IPS DF 4.7 (cell line): ENCODE measurements at regions not wholly inside any gene's neighbourhood (a gene's known extent, or its start where the extent isn't known, plus 50 kb on each side); places are given as distances from the start of the nearest gene placed in this dataset.
"Not testable (repeated sequence)": the region's sequence is repeated elsewhere in the genome, so short reads cannot be mapped to it uniquely, and the experiment has no call there.

Experiments
- DNase-seq: peaks from one replicate; pipeline ENCODE4 v3.0.0-alpha.2; 2013; ENCODE audit warnings: low spot score; ENCODE audit errors: extremely low read depth

GRCh38 chr9:81030027-81030426 is 659.3 kb downstream of the TLE1 start:
- no peak for DNase-seq

- DNase-seq, result no peak
Measured at GRCh38 chr9:81028504-81028903, 660.8 kb downstream of the TLE1 start.

- no peak for DNase-seq
Measured at GRCh38 chr9:81022177-81022576, 667.2 kb downstream of the TLE1 start.

- not testable (repeated sequence) for DNase-seq
Measured at GRCh38 chr9:81014945-81015344, 674.4 kb downstream of the TLE1 start.

GRCh38 chr9:81013191-81013590 is 676.2 kb downstream of the TLE1 start:
- DNase-seq, result not testable (repeated sequence)

- no peak for DNase-seq
Measured at GRCh38 chr9:81002906-81003305, 686.4 kb downstream of the TLE1 start.

- DNase-seq, result no peak
Measured at GRCh38 chr9:81002242-81002641, 687.1 kb downstream of the TLE1 start.

GRCh38 chr9:80995759-80996158 is 693.6 kb downstream of the TLE1 start:
- no peak for DNase-seq

- DNase-seq, result no peak
Measured at GRCh38 chr9:80994892-80995291, 694.5 kb downstream of the TLE1 start.

- DNase-seq, result not testable (repeated sequence)
Measured at GRCh38 chr9:80985595-80985994, 703.8 kb downstream of the TLE1 start.

- no peak for DNase-seq
Measured at GRCh38 chr9:80976403-80976802, 712.9 kb downstream of the TLE1 start.

GRCh38 chr9:80970377-80970776 is 719.0 kb downstream of the TLE1 start:
- not testable (repeated sequence) for DNase-seq

GRCh38 chr9:80968611-80969010 is 720.7 kb downstream of the TLE1 start:
- DNase-seq, result no peak

GRCh38 chr9:80964914-80965313 is 724.4 kb downstream of the TLE1 start:
- no peak for DNase-seq

GRCh38 chr9:80964374-80964773 is 725.0 kb downstream of the TLE1 start:
- no peak for DNase-seq

GRCh38 chr9:80957801-80958200 is 731.5 kb downstream of the TLE1 start:
- DNase-seq, result no peak

GRCh38 chr9:80954521-80954920 is 734.8 kb downstream of the TLE1 start:
- DNase-seq, result no peak

- DNase-seq, result no peak
Measured at GRCh38 chr9:80952363-80952922, 736.9 kb downstream of the TLE1 start.

- no peak for DNase-seq
Measured at GRCh38 chr9:80951675-80952074, 737.7 kb downstream of the TLE1 start.

- no peak for DNase-seq
Measured at GRCh38 chr9:80948876-80949275, 740.5 kb downstream of the TLE1 start.

GRCh38 chr9:80948066-80948465 is 741.3 kb downstream of the TLE1 start:
- DNase-seq, result no peak

GRCh38 chr9:80946496-80947170 is 742.7 kb downstream of the TLE1 start:
- no peak for DNase-seq

- DNase-seq, result no peak
Measured at GRCh38 chr9:80945436-80945835, 743.9 kb downstream of the TLE1 start.
